Endothelial cell of umbilical vein (primary cell): ENCODE measurements at regions not wholly inside any gene's neighbourhood (a gene's known extent, or its start where the extent isn't known, plus 50 kb on each side); places are given as distances from the start of the nearest gene placed in this dataset.

ENCODE experiments used
- BruUV-seq: library from RNA; stranded (reverse); fragments of 400-500 nt; replicated peaks from 2 replicates; lab custom pipeline; 2021; lab: Mats Ljungman, UMichigan
- CTCF ChIA-PET: fragments of 300-600, 350-600 bp; sonication (Branson Sonifier 250); formaldehyde crosslinking; loops from one replicate; lab custom pipeline; 2021; ENCODE audit warnings: antibody characterized with exemption, inconsistent platforms; lab: Charles Lee
- POLR2A ChIA-PET: fragments of 300-600, 350-600 bp; sonication (Branson Sonifier 250); formaldehyde crosslinking; loops from one replicate; lab custom pipeline; 2021; ENCODE audit warnings: antibody characterized with exemption, inconsistent platforms; lab: Charles Lee
- DNase-seq: peaks from one replicate; pipeline ENCODE4 v3.0.0-alpha.2; 2011; ENCODE audit warnings: low read depth, low spot score
- FAIRE-seq: peaks from 2 replicates; lab custom pipeline; 2011; peaks lifted over from hg19 to GRCh38; lab: Jason Lieb, UNC
- H2AFZ ChIP-seq: 2 replicates; pipeline ENCODE4 v1.6.0; 2012; ENCODE audit warnings: low read depth, low read length, control low read depth, inconsistent platforms
- H3K27ac ChIP-seq: 2 replicates; pipeline ENCODE4 v1.5.1; 2011; ENCODE audit warnings: low read depth, mild to moderate bottlenecking, control low read depth, low read length, moderate library complexity; ENCODE audit not compliant: insufficient read depth
- H3K27me3 ChIP-seq, 2 experiments: 2 replicates each; pipeline versions ENCODE4 v1.6.0 to v1.6.1; 2011; ENCODE audit warnings: low read length in 2 of 2, mixed read lengths in 1 of 2; ENCODE audit not compliant: control insufficient read depth in 2 of 2, insufficient read depth in 2 of 2
- H3K36me3 ChIP-seq, 2 experiments: 2 replicates in 1 of 2; 3 replicates in 1 of 2; pipeline ENCODE4 v1.5.1; 2011; ENCODE audit warnings: low read length in 2 of 2, mild to moderate bottlenecking in 1 of 2, moderate library complexity in 1 of 2; ENCODE audit not compliant: control insufficient read depth in 2 of 2, insufficient read depth in 2 of 2; ENCODE audit errors: extremely low read depth in 1 of 2
- H3K4me1 ChIP-seq: 3 replicates; pipeline ENCODE4 v1.5.1; 2011; ENCODE audit warnings: mild to moderate bottlenecking, low read length; ENCODE audit not compliant: control insufficient read depth, insufficient read depth; ENCODE audit errors: extremely low read depth
- H3K4me2 ChIP-seq: 2 replicates; pipeline ENCODE4 v1.6.1; 2011; ENCODE audit warnings: low read length, control low read depth, mixed read lengths; ENCODE audit not compliant: insufficient read depth
- H3K4me3 ChIP-seq, 3 experiments: fragments of 200-600 bp in 1 of 3; sonication (generic), shearing (Covaris generic) in 1 of 3; replicated peaks in 1 of 3; 2 replicates each; pipeline ENCODE4 v1.5.1; 2011 to 2016; ENCODE audit warnings: control low read depth in 3 of 3, low read length in 3 of 3, mild to moderate bottlenecking in 2 of 3, inconsistent platforms in 1 of 3, low read depth in 1 of 3, moderate library complexity in 1 of 3; ENCODE audit not compliant: insufficient read depth in 1 of 3
- H3K79me2 ChIP-seq: 2 replicates; pipeline ENCODE4 v1.6.0; 2012; ENCODE audit warnings: low read length, inconsistent platforms; ENCODE audit not compliant: control insufficient read depth, insufficient read depth
- H3K9ac ChIP-seq: replicated peaks from 2 replicates; pipeline ENCODE3; 2011; ENCODE audit warnings: low read length, control low read depth; ENCODE audit not compliant: insufficient read depth; ENCODE audit errors: extremely low read depth
- H3K9me1 ChIP-seq: replicated peaks from 3 replicates; pipeline ENCODE4 v1.6.0; 2011; ENCODE audit warnings: mild to moderate bottlenecking, low read length; ENCODE audit not compliant: control insufficient read depth, insufficient read depth; ENCODE audit errors: extremely low read depth
- H3K9me3 ChIP-seq: replicated peaks from 2 replicates; pipeline ENCODE4 v1.5.1; 2012; ENCODE audit warnings: low read length, inconsistent platforms; ENCODE audit not compliant: control insufficient read depth, insufficient read depth
- H4K20me1 ChIP-seq: replicated peaks from 2 replicates; pipeline ENCODE3; 2011; ENCODE audit warnings: mild to moderate bottlenecking, low read length; ENCODE audit not compliant: control insufficient read depth, insufficient read depth; ENCODE audit errors: extremely low read depth
- EZH2 ChIP-seq: IDR thresholded peaks from 2 replicates; pipeline ENCODE4 v1.6.1; 2012; ENCODE audit warnings: borderline replicate concordance, low read depth, mild to moderate bottlenecking, moderate library complexity, low read length, inconsistent platforms; ENCODE audit not compliant: severe bottlenecking
- FOS ChIP-seq: IDR thresholded peaks from 2 replicates; pipeline ENCODE4 v1.6.1; 2011; ENCODE audit warnings: mild to moderate bottlenecking, low read length, moderate library complexity, borderline replicate concordance; ENCODE audit not compliant: insufficient read depth
- GATA2 ChIP-seq: IDR thresholded peaks from 2 replicates; pipeline ENCODE4 v1.7.0; 2011; ENCODE audit warnings: low read depth, mild to moderate bottlenecking, moderate library complexity, mixed read lengths, low read length; ENCODE audit not compliant: insufficient read length, insufficient read depth
- JUN ChIP-seq: IDR thresholded peaks from 2 replicates; pipeline ENCODE4 v1.6.1; 2011; ENCODE audit warnings: borderline replicate concordance, low read depth; ENCODE audit not compliant: insufficient read length, insufficient read depth
- MYC ChIP-seq: IDR thresholded peaks from one replicate; pipeline ENCODE4 v1.6.1; 2011; ENCODE audit warnings: mild to moderate bottlenecking, low read depth, low read length
- POLR2A ChIP-seq: IDR thresholded peaks from 2 replicates; pipeline ENCODE4 v1.6.1; 2012; ENCODE audit warnings: low read depth, mild to moderate bottlenecking, control low read depth, low read length
- POLR2AphosphoS5 ChIP-seq: IDR thresholded peaks from 2 replicates; pipeline ENCODE4 v1.6.1; 2012; ENCODE audit warnings: low read depth, mild to moderate bottlenecking, control low read depth, low read length, moderate library complexity; ENCODE audit not compliant: insufficient read depth
- dilution Hi-C: fragments of 300-500 bp; cut with MboI; formaldehyde crosslinking; loops from one replicate; pipeline ENCODE4 v1.15.0; 2019; ENCODE audit warnings: low sequenced_read_pairs; ENCODE audit not compliant: extremely low pct_ligation_motif_present
- intact Hi-C: fragments of 100-400 bp; cut with micrococcal nuclease; formaldehyde crosslinking; loops from one replicate; pipeline ENCODE4 v1.10.0; 2022
- TF ChIP-seq, protein P1 (sequence below), 2 donors: IDR thresholded peaks; 1 replicate in 1 of 2; 2 replicates in 1 of 2; pipeline ENCODE4 v1.5.1; 2011; ENCODE audit warnings: low read length in 2 of 2, mild to moderate bottlenecking in 2 of 2, moderate library complexity in 2 of 2, control low read depth in 1 of 2, inconsistent platforms in 1 of 2, low read depth in 1 of 2; ENCODE audit not compliant: insufficient read depth in 1 of 2; ENCODE audit errors: extremely low read depth in 1 of 2
- TF ChIP-seq, protein P2 (sequence below): IDR thresholded peaks from 2 replicates; pipeline ENCODE4 v1.6.1; 2011; ENCODE audit not compliant: insufficient read depth, insufficient read length

GRCh38 chr5:19169426-19169825 lies 818.6 kb downstream of the CDH18 start:
- no peak for TF ChIP-seq POLR2A
- no peak for TF ChIP-seq GATA2
- TF ChIP-seq MYC: no peak
- no peak for TF ChIP-seq POLR2AphosphoS5
- TF ChIP-seq, protein P1, sequence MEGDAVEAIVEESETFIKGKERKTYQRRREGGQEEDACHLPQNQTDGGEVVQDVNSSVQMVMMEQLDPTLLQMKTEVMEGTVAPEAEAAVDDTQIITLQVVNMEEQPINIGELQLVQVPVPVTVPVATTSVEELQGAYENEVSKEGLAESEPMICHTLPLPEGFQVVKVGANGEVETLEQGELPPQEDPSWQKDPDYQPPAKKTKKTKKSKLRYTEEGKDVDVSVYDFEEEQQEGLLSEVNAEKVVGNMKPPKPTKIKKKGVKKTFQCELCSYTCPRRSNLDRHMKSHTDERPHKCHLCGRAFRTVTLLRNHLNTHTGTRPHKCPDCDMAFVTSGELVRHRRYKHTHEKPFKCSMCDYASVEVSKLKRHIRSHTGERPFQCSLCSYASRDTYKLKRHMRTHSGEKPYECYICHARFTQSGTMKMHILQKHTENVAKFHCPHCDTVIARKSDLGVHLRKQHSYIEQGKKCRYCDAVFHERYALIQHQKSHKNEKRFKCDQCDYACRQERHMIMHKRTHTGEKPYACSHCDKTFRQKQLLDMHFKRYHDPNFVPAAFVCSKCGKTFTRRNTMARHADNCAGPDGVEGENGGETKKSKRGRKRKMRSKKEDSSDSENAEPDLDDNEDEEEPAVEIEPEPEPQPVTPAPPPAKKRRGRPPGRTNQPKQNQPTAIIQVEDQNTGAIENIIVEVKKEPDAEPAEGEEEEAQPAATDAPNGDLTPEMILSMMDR (IDR thresholded peaks at IDR 0.05; ENCODE audit: extremely low read depth in 1 of 2, insufficient read depth in 1 of 2, low read depth in 1 of 2, low read length in 2 of 2): no peak
- no peak for TF ChIP-seq EZH2
- TF ChIP-seq FOS: no peak
- TF ChIP-seq, protein P2, sequence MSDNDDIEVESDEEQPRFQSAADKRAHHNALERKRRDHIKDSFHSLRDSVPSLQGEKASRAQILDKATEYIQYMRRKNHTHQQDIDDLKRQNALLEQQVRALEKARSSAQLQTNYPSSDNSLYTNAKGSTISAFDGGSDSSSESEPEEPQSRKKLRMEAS: no peak
- TF ChIP-seq JUN: no peak
- Histone ChIP-seq H2AFZ (no peak overlapping the region), H3K9me3 (no peaks in the 10 kb centered on the region), H3K4me2 (no peak overlapping the region), H3K9ac (no peak overlapping the region), H3K4me1 (no peaks in the 10 kb centered on the region), H3K79me2 (no peaks in the 10 kb centered on the region), H3K27ac (no peak overlapping the region), H3K9me1 (no peaks in the 10 kb centered on the region), H3K36me3 (no peaks in the 10 kb centered on the region), H3K4me3 (no peak overlapping the region), H4K20me1 (no peaks in the 10 kb centered on the region), H3K27me3 (no peaks in the 10 kb centered on the region)
- POLR2A ChIA-PET: no interaction called here
- no peak for FAIRE-seq
- DNase-seq: no peak
- CTCF ChIA-PET: no interaction called here
- intact Hi-C loops: no loop called here
- dilution Hi-C loops: no loop called here
- BruUV-seq: no TSS peak
